KBM-7 (cell line): ENCODE measurements at regions not wholly inside any gene's neighbourhood (a gene's known extent, or its start where the extent isn't known, plus 50 kb on each side); places are given as distances from the start of the nearest gene placed in this dataset.

ENCODE experiments used
- DNase-seq: peaks from one replicate; pipeline ENCODE4 v3.0.0-alpha.2; 2015
- in situ Hi-C: fragments of 300-500 bp; cut with MboI; formaldehyde crosslinking; loops from 2 replicates; pipeline ENCODE4 v1.14.3; 2020; ENCODE audit warnings: low sequenced_read_pairs, low pct_unique_long_range_greater_than_20kb, mixed read lengths

- no peak for DNase-seq
- in situ Hi-C loops = no loop called here
Measured at GRCh38 chr6:164021589-164022250, 607.2 kb downstream of the QKI start.

- in situ Hi-C loops = no loop called here
- no peak for DNase-seq
Measured at GRCh38 chr6:164020142-164020541, 605.6 kb downstream of the QKI start.

GRCh38 chr6:164018133-164018532, 603.6 kb downstream of the QKI start:
- no peak for DNase-seq
- in situ Hi-C loops = no loop called here

GRCh38 chr6:164016056-164016455, 601.5 kb downstream of the QKI start:
- DNase-seq = no peak
- in situ Hi-C loops = no loop called here

GRCh38 chr6:164015088-164015484, 600.6 kb downstream of the QKI start:
- DNase-seq = no peak

GRCh38 chr6:164014346-164015087, 600.0 kb downstream of the QKI start:
- in situ Hi-C loops = no loop called here
- no peak for DNase-seq

More at GRCh38 chr6:164015088-164015484, 600.6 kb downstream of the QKI start:
- in situ Hi-C loops = no loop called here

- no peak for DNase-seq
- in situ Hi-C loops = no loop called here
Measured at GRCh38 chr6:164013480-164014208, 599.1 kb downstream of the QKI start.

- DNase-seq = no peak
- in situ Hi-C loops = no loop called here
Measured at GRCh38 chr6:164011321-164011720, 596.8 kb downstream of the QKI start.

GRCh38 chr6:164010441-164011103, 596.1 kb downstream of the QKI start:
- DNase-seq = no peak
- in situ Hi-C loops = no loop called here

GRCh38 chr6:164008902-164009301, 594.4 kb downstream of the QKI start:
- in situ Hi-C loops = no loop called here

GRCh38 chr6:164007881-164008280, 593.4 kb downstream of the QKI start:
- no peak for DNase-seq
- in situ Hi-C loops = no loop called here

More at GRCh38 chr6:164008902-164009301, 594.4 kb downstream of the QKI start:
- no peak for DNase-seq

- no peak for DNase-seq
- in situ Hi-C loops = no loop called here
Measured at GRCh38 chr6:164006459-164006858, 591.9 kb downstream of the QKI start.

GRCh38 chr6:164005004-164005711, 590.6 kb downstream of the QKI start:
- in situ Hi-C loops = no loop called here
- no peak for DNase-seq

GRCh38 chr6:164000276-164000675, 585.8 kb downstream of the QKI start:
- in situ Hi-C loops = no loop called here
- no peak for DNase-seq

GRCh38 chr6:163999475-164000125, 585.1 kb downstream of the QKI start:
- in situ Hi-C loops = no loop called here
- no peak for DNase-seq

GRCh38 chr6:163998496-163998895, 584.0 kb downstream of the QKI start:
- in situ Hi-C loops = no loop called here
- no peak for DNase-seq

- DNase-seq = no peak
- in situ Hi-C loops = no loop called here
Measured at GRCh38 chr6:163996491-163996890, 582.0 kb downstream of the QKI start.

- no peak for DNase-seq
- in situ Hi-C loops = no loop called here
Measured at GRCh38 chr6:163994566-163994965, 580.0 kb downstream of the QKI start.

- in situ Hi-C loops = no loop called here
- no peak for DNase-seq
Measured at GRCh38 chr6:163992701-163993100, 578.2 kb downstream of the QKI start.
